Astrocyte of the hippocampus (primary cell): ENCODE measurements at regions not wholly inside any gene's neighbourhood (a gene's known extent, or its start where the extent isn't known, plus 50 kb on each side); places are given as distances from the start of the nearest gene placed in this dataset.
A peak's percentile ranks its signal among the peaks of the same experiment; 100 is the strongest.
"Not testable (repeated sequence)": the region's sequence is repeated elsewhere in the genome, so short reads cannot be mapped to it uniquely, and the experiment has no call there.

Experiments
- DNase-seq: peaks from one replicate; pipeline ENCODE4 v3.0.0; 2011; ENCODE audit warnings: low read depth, low spot score

GRCh38 chr12:84502180-84502860, 410.3 kb downstream of the SLC6A15 start:
- DNase-seq: no peak

DNA sequence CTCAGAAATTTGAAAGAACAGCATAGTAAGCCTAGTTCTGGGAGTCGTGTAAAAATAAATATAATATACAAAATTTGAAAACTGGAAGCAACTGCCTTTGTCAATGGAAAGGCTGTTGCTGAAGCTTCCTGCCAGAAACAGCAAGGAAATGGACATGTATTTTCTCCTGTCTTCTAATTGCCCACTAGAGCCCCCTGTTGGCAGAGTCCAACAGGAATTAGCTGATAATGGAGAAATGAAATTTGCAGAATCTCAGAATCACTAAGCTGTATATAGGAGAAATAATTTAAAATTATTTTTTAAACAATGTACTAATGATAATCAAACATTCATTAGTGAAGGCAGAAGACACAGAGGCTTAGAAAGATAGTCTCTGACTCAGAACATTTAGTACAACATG, 414.8 kb downstream of the SLC6A15 start:
- no peak for DNase-seq

- no peak for DNase-seq
Measured at GRCh38 chr12:84495711-84496110, 416.9 kb downstream of the SLC6A15 start.

GRCh38 chr12:84492351-84492883, 420.2 kb downstream of the SLC6A15 start:
- no peak for DNase-seq

DNA sequence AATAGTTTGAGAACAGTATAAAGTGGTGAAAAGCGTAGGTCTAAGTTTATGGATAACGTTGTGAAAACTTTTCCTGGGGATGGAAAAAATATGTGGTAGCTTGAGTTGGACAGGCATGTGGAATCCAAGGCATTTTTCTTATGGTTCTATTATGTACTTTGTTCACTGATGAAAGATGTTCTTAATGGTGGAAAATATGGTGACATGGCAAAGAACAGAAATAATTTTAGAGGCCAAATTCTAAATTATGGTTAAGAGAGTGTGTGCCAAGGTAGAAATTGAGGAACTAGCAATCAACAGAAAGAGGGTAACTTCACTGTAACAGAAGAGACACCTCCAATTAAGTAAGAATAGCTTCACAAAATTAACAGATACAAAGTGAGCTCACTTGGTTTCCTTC, 427.8 kb downstream of the SLC6A15 start:
- no peak for DNase-seq

GRCh38 chr12:84480803-84481202, 431.8 kb downstream of the SLC6A15 start:
- DNase-seq: no peak

GRCh38 chr12:84470361-84470760, 442.2 kb downstream of the SLC6A15 start:
- DNase-seq: no peak

DNA sequence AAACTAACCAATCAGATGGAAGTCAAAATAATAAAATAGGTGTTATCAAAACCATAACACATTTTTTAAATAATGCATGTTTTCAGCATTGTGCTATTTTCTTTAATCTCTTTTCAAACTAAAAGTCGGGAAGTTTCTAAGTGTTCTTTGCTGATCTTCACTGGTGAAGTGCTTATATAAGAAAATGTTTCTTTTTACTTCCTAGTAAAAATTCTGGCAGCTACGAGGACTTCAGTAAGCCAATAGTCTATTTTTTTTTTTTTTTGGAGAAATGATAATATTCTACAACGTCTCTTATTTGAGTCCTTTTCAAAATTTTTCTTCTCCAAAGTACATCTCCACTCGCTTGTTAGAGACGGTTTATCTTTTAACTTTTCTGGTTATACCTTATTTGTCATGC, 448.0 kb downstream of the SLC6A15 start:
- DNase-seq: no peak

- DNase-seq: no peak
Measured at GRCh38 chr12:84463741-84464495, 448.7 kb downstream of the SLC6A15 start.

- DNase-seq: no peak
Measured at GRCh38 chr12:84455598-84455997, 457.0 kb downstream of the SLC6A15 start.

DNA sequence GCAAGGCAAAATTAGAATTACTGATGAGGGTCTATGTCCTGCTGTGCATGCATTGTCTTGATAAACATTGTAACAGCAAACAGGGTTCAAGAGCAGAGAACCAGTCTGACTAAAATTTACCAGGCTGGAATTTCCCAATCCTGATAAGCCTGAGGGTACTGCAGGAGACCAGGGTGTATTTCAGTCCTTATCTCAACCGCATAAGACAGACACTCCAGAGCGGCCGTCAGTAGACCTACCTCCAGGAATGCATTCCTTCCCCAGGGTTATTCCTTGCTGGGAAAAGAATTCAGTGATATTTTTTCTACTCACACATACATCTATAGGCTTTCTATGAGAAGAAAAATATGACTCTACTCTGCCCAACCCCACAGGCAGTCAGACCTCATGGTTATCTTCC, 466.1 kb downstream of the SLC6A15 start:
- not testable (repeated sequence) for DNase-seq

GRCh38 chr12:84436134-84436533, 476.5 kb downstream of the SLC6A15 start:
- DNase-seq: no peak

DNA sequence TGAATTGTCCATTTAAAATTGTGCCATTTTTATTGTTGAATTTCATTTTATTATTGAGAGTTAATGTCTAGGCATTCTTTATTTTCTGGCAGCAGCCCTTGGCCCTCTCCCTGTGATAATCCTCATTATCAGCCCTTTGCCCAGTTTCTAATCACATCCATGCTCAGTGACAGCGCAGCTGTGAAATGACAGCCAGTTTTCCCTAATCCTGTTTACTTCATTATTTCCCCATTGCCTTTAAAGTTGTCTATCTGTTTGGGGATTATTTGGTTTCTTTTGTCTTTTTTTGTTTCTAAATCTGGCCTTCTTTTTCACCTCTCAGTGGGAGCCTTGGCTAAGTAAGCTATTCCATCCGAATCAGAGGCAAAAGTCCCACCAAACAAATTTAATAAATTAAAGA, 476.9 kb downstream of the SLC6A15 start:
- no peak for DNase-seq

GRCh38 chr12:84422340-84422739, 490.3 kb downstream of the SLC6A15 start:
- DNase-seq: no peak

- no peak for DNase-seq
Measured at GRCh38 chr12:84421103-84421502, 491.5 kb downstream of the SLC6A15 start.

- DNase-seq: no peak
Measured at GRCh38 chr12:84416626-84417025, 496.0 kb downstream of the SLC6A15 start.

DNA sequence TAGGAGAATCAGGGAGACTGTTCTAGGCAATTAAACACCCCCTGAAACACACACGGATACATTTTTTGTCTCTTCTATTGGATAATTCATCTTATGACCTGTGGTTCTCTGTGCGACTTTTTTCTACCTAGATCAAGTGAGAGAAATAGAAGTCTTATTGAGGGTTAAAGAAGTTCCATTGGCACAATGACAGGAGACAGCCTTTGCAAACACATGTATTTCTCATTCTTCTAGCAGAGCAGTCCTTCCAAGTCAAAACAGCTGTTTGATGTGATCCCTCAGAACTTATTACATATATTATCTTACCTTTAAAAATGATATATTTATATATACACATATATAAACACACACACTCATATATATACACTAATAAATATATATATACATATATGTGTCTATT, 496.7 kb downstream of the SLC6A15 start:
- DNase-seq: no peak

DNA sequence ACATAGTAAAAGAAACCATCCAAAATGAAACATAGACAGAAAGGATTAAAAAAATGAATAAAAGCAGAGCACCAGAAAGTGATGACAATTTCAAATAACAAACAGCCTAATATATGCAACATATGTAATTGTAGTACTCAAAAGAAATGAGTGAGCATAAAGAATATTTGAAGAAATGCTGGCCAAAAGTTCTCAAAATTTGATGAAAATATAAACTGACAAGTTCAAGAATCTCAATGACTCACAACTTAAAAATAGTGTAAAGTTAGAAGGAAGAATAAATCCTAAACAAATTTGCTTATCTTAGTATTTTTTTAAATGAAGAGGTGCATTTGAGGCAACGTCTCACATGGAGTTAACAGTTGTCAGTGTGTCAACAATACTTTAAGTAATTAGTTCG, 498.9 kb downstream of the SLC6A15 start:
- DNase-seq: no peak

DNA sequence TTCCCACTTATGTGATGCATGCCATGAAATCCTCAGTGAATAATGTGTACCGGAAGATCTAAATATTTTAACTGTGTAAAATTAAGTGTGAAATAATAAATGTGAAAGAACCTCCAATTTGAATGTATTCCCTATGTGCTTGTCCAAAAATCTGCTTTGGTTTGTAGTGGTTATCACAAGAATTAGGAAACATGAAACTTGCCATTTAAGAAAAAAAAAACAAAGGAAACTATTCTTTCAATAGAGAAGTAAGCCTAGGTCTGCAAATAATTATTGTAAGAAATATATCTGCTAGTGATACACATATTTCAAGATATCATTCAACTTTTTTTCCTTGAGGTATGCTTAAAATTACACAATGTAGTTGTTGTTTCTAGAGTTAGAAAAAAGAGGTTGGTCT, 500.4 kb downstream of the SLC6A15 start:
- no peak for DNase-seq

- no peak for DNase-seq
Measured at GRCh38 chr12:84411031-84411430, 501.6 kb downstream of the SLC6A15 start.

GRCh38 chr12:84408936-84409335, 503.7 kb downstream of the SLC6A15 start:
- peak; percentile 23 for DNase-seq

GRCh38 chr12:84406720-84407119, 505.9 kb downstream of the SLC6A15 start:
- DNase-seq: not testable (repeated sequence)

- no peak for DNase-seq
Measured at GRCh38 chr12:84397846-84398245, 514.8 kb downstream of the SLC6A15 start.
